Mammary epithelial cell (primary cell): ENCODE measurements at regions not wholly inside any gene's neighbourhood (a gene's known extent, or its start where the extent isn't known, plus 50 kb on each side); places are given as distances from the start of the nearest gene placed in this dataset.
A peak's percentile ranks its signal among the peaks of the same experiment; 100 is the strongest.

ENCODE experiments used
- EZH2 ChIP-seq: IDR thresholded peaks from 2 replicates; pipeline ENCODE4 v1.6.1; 2012; ENCODE audit warnings: low read length, inconsistent platforms, borderline replicate concordance
- TF ChIP-seq, protein P1 (sequence below), 2 donors: IDR thresholded peaks in 1 of 2; conservative IDR thresholded peaks in 1 of 2; 2 replicates each; pipeline ENCODE4 v1.5.1; 2011 to 2012; ENCODE audit warnings: inconsistent platforms in 2 of 2, low read length in 2 of 2, mild to moderate bottlenecking in 2 of 2, control low read depth in 1 of 2, low read depth in 1 of 2; ENCODE audit not compliant: insufficient read depth in 1 of 2; ENCODE audit errors: extremely low read depth in 1 of 2

DNA sequence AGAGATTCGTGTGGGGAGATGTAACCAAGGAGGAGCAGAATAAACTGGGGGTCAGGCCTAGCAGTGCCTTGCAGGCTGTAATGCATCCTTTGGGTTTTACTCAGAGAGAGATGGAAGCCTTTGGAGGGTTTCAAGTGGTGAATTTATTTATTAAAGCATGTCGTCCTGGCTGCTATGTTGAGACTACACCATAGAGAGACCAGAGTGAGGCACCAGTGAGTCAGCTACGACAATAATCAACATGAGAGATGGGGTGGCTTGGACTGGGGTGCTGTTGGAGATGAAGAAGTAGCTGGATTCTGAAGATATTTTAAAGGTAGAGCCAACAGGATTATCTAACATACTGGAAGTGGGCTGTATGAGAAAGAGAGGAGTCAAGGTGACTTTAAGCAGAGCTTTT, 335.3 kb upstream of the ARHGEF26 start:
- TF ChIP-seq, protein P1, sequence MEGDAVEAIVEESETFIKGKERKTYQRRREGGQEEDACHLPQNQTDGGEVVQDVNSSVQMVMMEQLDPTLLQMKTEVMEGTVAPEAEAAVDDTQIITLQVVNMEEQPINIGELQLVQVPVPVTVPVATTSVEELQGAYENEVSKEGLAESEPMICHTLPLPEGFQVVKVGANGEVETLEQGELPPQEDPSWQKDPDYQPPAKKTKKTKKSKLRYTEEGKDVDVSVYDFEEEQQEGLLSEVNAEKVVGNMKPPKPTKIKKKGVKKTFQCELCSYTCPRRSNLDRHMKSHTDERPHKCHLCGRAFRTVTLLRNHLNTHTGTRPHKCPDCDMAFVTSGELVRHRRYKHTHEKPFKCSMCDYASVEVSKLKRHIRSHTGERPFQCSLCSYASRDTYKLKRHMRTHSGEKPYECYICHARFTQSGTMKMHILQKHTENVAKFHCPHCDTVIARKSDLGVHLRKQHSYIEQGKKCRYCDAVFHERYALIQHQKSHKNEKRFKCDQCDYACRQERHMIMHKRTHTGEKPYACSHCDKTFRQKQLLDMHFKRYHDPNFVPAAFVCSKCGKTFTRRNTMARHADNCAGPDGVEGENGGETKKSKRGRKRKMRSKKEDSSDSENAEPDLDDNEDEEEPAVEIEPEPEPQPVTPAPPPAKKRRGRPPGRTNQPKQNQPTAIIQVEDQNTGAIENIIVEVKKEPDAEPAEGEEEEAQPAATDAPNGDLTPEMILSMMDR (conservative IDR thresholded peaks at IDR 0.05 in 1 of 2, IDR thresholded peaks at IDR 0.05 in 1 of 2; ENCODE audit: extremely low read depth in 1 of 2, insufficient read depth in 1 of 2, low read depth in 1 of 2, low read length in 2 of 2), result peak; percentile 12 to 13
- TF ChIP-seq EZH2, result no peak
